ENCODE measurements at regions not wholly inside any gene's neighbourhood (a gene's known extent, or its start where the extent isn't known, plus 50 kb on each side); places are given as distances from the start of the nearest gene placed in this dataset.

- POLR2A ChIA-PET (ENCODE audit: unreplicated experiment), result no interaction called here
Observed at GRCh38 chr10:109327266-109327665, 596.0 kb downstream of the XPNPEP1 start.

More at GRCh38 chr10:109327266-109327665, 596.0 kb downstream of the XPNPEP1 start:
- no peak overlapping the region for H2AFZ ChIP-seq (replicated peaks; ENCODE audit: low read length, poor library complexity)
- H3K4ac ChIP-seq (ENCODE audit: low read depth, low read length), result no peak overlapping the region
- no peaks in the 10 kb centered on the region for H3K36me3 ChIP-seq (ENCODE audit: control insufficient read depth, insufficient read depth, low read length)
- no peaks in the 10 kb centered on the region for H3K4me1 ChIP-seq (ENCODE audit: control insufficient read depth, insufficient read depth, low read length)
- H3K23ac ChIP-seq (ENCODE audit: low read depth, low read length), result peak overlapping the region; percentile 78; the same call in 1 of the 2 replicates
- intact Hi-C loops (cut with micrococcal nuclease) (no loop called here), dilution Hi-C loops (cut with HindIII; ENCODE audit: low sequenced_read_pairs, unreplicated experiment) (no loop called here), in situ Hi-C loops (cut with MboI; ENCODE audit: low sequenced_read_pairs) (no loop called here)
- H3K9ac ChIP-seq (ENCODE audit: low read depth, low read length), result no peak overlapping the region
- no peaks in the 10 kb centered on the region for H3K79me1 ChIP-seq (ENCODE audit: low read depth in 1 of 2, low read length in 2 of 2)
- no peaks in the 10 kb centered on the region for H3K9me1 ChIP-seq (ENCODE audit: insufficient read depth, low read length)
- H4K8ac ChIP-seq (ENCODE audit: low read depth in 2 of 2, low read length in 2 of 2), result no peak overlapping the region
- peak overlapping the region; percentile 72 for H4K91ac ChIP-seq (ENCODE audit: insufficient read depth, low read depth, low read length)
- no peak overlapping the region; the same call in 2 of the 3 replicates for H2BK15ac ChIP-seq (ENCODE audit: low read depth, low read length)
- no peak overlapping the region for H3K4me2 ChIP-seq (ENCODE audit: low read depth, low read length)
- ATAC-seq (ENCODE audit: low read depth), result peak; percentile 72
- H3K9me3 ChIP-seq (ENCODE audit: control insufficient read depth, insufficient read depth, low read length), result no peaks in the 10 kb centered on the region
- no peak overlapping the region; the same call in 1 of the 2 replicates for H3K14ac ChIP-seq (replicated peaks; ENCODE audit: low read depth, low read length)
- H3K4me3 ChIP-seq (ENCODE audit: insufficient read depth, low read depth, low read length), result no peak overlapping the region
- H2BK20ac ChIP-seq (ENCODE audit: low read depth, low read length), result peak overlapping the region; percentile 66; the same call in 1 of the 2 replicates
- H3K27me3 ChIP-seq (ENCODE audit: control insufficient read depth, insufficient read depth, low read length), result no peaks in the 10 kb centered on the region
- CTCF ChIA-PET, result interaction anchor here (1.2 kb wide), 1 partner anchor 18 kb away, joined by 4 read pairs; no protein-coding TSS in a partner anchor
- BruUV-seq (replicated peaks), result no TSS peak
- H3K27ac ChIP-seq (ENCODE audit: insufficient read depth, low read length), result no peak overlapping the region
- TF ChIP-seq MAZ (IDR thresholded peaks at IDR 0.05; ENCODE audit: borderline replicate concordance, low read depth, low read length) (no peak), BHLHE40 (IDR thresholded peaks at IDR 0.05; ENCODE audit: low read depth, low read length) (no peak), ELK1 (IDR thresholded peaks at IDR 0.05; ENCODE audit: borderline replicate concordance, low read depth, low read length) (no peak), CEBPB (IDR thresholded peaks at IDR 0.05; ENCODE audit: low read depth, low read length) (no peak), SMC3 (IDR thresholded peaks at IDR 0.05; ENCODE audit: low read depth, low read length) (no peak), CTCF (conservative IDR thresholded peaks at IDR 0.05; ENCODE audit: low read depth, low read length) (no peak), RFX5 (IDR thresholded peaks at IDR 0.05; ENCODE audit: low read depth, low read length) (no peak), NFE2L2 (IDR thresholded peaks at IDR 0.05; ENCODE audit: low read depth, low read length) (no peak), RAD21 (IDR thresholded peaks at IDR 0.05; ENCODE audit: low read length) (no peak), FOS (IDR thresholded peaks at IDR 0.05; ENCODE audit: low read depth, low read length) (no peak), MAFK (IDR thresholded peaks at IDR 0.05; ENCODE audit: low read depth, low read length) (no peak), RCOR1 (IDR thresholded peaks at IDR 0.05; ENCODE audit: insufficient replicate concordance, low read length) (no peak)
- H2BK120ac ChIP-seq (ENCODE audit: low read depth, low read length), result peak overlapping the region; percentile 47
- peak overlapping the region; percentile 25 for H2BK5ac ChIP-seq (ENCODE audit: low read depth, low read length, poor library complexity, severe bottlenecking)
- no peak overlapping the region for H4K5ac ChIP-seq (ENCODE audit: low read depth, low read length)
- peak overlapping the region; percentile 69 for H2AK9ac ChIP-seq (replicated peaks; ENCODE audit: low read depth, low read length, poor library complexity)
- H2AK5ac ChIP-seq (ENCODE audit: low read depth, low read length), result no peak overlapping the region; the same call in 1 of the 2 replicates
- peak overlapping the region; percentile 17; the same call in 1 of the 2 replicates for H3K18ac ChIP-seq (ENCODE audit: low read depth, low read length)
- H4K20me1 ChIP-seq (ENCODE audit: insufficient read depth, low read length), result no peaks in the 10 kb centered on the region
- no peak overlapping the region for H3K56ac ChIP-seq (ENCODE audit: extremely low read depth, insufficient read depth, low read length)
- no peak for DNase-seq
- no CpG with 5 or more reads among the region's 2 CpGs for WGBS, 2 experiments (ENCODE audit: extremely low coverage in 2 of 2, insufficient read length in 1 of 2)

All from IMR-90 (cell line).